ENCODE measurements at regions not wholly inside any gene's neighbourhood (a gene's known extent, or its start where the extent isn't known, plus 50 kb on each side); places are given as distances from the start of the nearest gene placed in this dataset.

GRCh38 chr18:45119876-45120275 is 439.2 kb downstream of the SETBP1 start:
- in situ Hi-C loops (cut with MboI; ENCODE audit: low sequenced_read_pairs) = no loop called here

GRCh38 chr18:45121146-45121545 is 440.5 kb downstream of the SETBP1 start:
- in situ Hi-C loops (cut with MboI; ENCODE audit: low sequenced_read_pairs) = no loop called here

- in situ Hi-C loops (cut with MboI; ENCODE audit: low sequenced_read_pairs) = no loop called here
These were observed 441.8 kb downstream of the SETBP1 start for GRCh38 chr18:45122506-45122905.

GRCh38 chr18:45127405-45127804 is 446.7 kb downstream of the SETBP1 start:
- in situ Hi-C loops (cut with MboI; ENCODE audit: low sequenced_read_pairs) = no loop called here

- in situ Hi-C loops (cut with MboI; ENCODE audit: low sequenced_read_pairs) = no loop called here
These were observed 452.6 kb downstream of the SETBP1 start for GRCh38 chr18:45133276-45133675.

GRCh38 chr18:45136381-45137086 is 455.8 kb downstream of the SETBP1 start:
- in situ Hi-C loops (cut with MboI; ENCODE audit: low sequenced_read_pairs) = no loop called here

- in situ Hi-C loops (cut with MboI; ENCODE audit: low sequenced_read_pairs) = no loop called here
These were observed 456.4 kb downstream of the SETBP1 start for GRCh38 chr18:45137087-45137419.

GRCh38 chr18:45139478-45139877 is 458.8 kb downstream of the SETBP1 start:
- in situ Hi-C loops (cut with MboI; ENCODE audit: low sequenced_read_pairs) = no loop called here

- in situ Hi-C loops (cut with MboI; ENCODE audit: low sequenced_read_pairs) = no loop called here
These were observed 462.2 kb downstream of the SETBP1 start for GRCh38 chr18:45142868-45143267.

- in situ Hi-C loops (cut with MboI; ENCODE audit: low sequenced_read_pairs) = no loop called here
These were observed 465.6 kb upstream of the SLC14A2 start for GRCh38 chr18:45149712-45150111.

GRCh38 chr18:45151645-45152044 is 463.6 kb upstream of the SLC14A2 start:
- in situ Hi-C loops (cut with MboI; ENCODE audit: low sequenced_read_pairs) = no loop called here

GRCh38 chr18:45155526-45155925 is 459.8 kb upstream of the SLC14A2 start:
- in situ Hi-C loops (cut with MboI; ENCODE audit: low sequenced_read_pairs) = no loop called here

- in situ Hi-C loops (cut with MboI; ENCODE audit: low sequenced_read_pairs) = no loop called here
These were observed 458.3 kb upstream of the SLC14A2 start for GRCh38 chr18:45156946-45157345.

- in situ Hi-C loops (cut with MboI; ENCODE audit: low sequenced_read_pairs) = no loop called here
These were observed 457.7 kb upstream of the SLC14A2 start for GRCh38 chr18:45157576-45157975.

GRCh38 chr18:45161850-45162249 is 453.4 kb upstream of the SLC14A2 start:
- in situ Hi-C loops (cut with MboI; ENCODE audit: low sequenced_read_pairs) = no loop called here

- in situ Hi-C loops (cut with MboI; ENCODE audit: low sequenced_read_pairs) = no loop called here
These were observed 451.4 kb upstream of the SLC14A2 start for GRCh38 chr18:45163871-45164270.

GRCh38 chr18:45164551-45164950 is 450.7 kb upstream of the SLC14A2 start:
- in situ Hi-C loops (cut with MboI; ENCODE audit: low sequenced_read_pairs) = no loop called here

GRCh38 chr18:45165176-45165713 is 450.0 kb upstream of the SLC14A2 start:
- in situ Hi-C loops (cut with MboI; ENCODE audit: low sequenced_read_pairs) = no loop called here

GRCh38 chr18:45165871-45166270 is 449.4 kb upstream of the SLC14A2 start:
- in situ Hi-C loops (cut with MboI; ENCODE audit: low sequenced_read_pairs) = no loop called here

- in situ Hi-C loops (cut with MboI; ENCODE audit: low sequenced_read_pairs) = no loop called here
These were observed 448.9 kb upstream of the SLC14A2 start for GRCh38 chr18:45166341-45166835.

GRCh38 chr18:45166836-45167551 is 448.3 kb upstream of the SLC14A2 start:
- in situ Hi-C loops (cut with MboI; ENCODE audit: low sequenced_read_pairs) = no loop called here

GRCh38 chr18:45167631-45168280 is 447.5 kb upstream of the SLC14A2 start:
- in situ Hi-C loops (cut with MboI; ENCODE audit: low sequenced_read_pairs) = no loop called here

Data from HL-60/S4 treated with phorbol 12-myristate 13-acetate at 8.2 ng/mL for 4 days and 3 days (cell line).